Bronchial epithelial cell (primary cell): ENCODE measurements at regions not wholly inside any gene's neighbourhood (a gene's known extent, or its start where the extent isn't known, plus 50 kb on each side); places are given as distances from the start of the nearest gene placed in this dataset.

ENCODE experiments used
- DNase-seq: peaks from one replicate; pipeline ENCODE4 v3.0.0-alpha.2; 2010; ENCODE audit warnings: low read depth
- FAIRE-seq: peaks from 2 replicates; lab custom pipeline; 2011; peaks lifted over from hg19 to GRCh38; lab: Jason Lieb, UNC
- H3K27me3 ChIP-seq: 2 replicates; pipeline ENCODE4 v1.5.1; 2011; ENCODE audit warnings: low read length; ENCODE audit not compliant: control insufficient read depth, insufficient read depth
- H3K36me3 ChIP-seq: 2 replicates; pipeline ENCODE4 v1.5.1; 2011; ENCODE audit warnings: low read length; ENCODE audit not compliant: control insufficient read depth, insufficient read depth
- H3K4me3 ChIP-seq: 2 replicates; pipeline ENCODE4 v1.5.1; 2011; ENCODE audit warnings: mild to moderate bottlenecking, low read depth, low read length, control low read depth
- CTCF ChIP-seq: IDR thresholded peaks from 2 replicates; pipeline ENCODE4 v1.5.1; 2011; ENCODE audit warnings: mild to moderate bottlenecking, moderate library complexity, low read length, control low read depth, inconsistent platforms; ENCODE audit not compliant: insufficient read depth, severe bottlenecking

GRCh38 chr1:213641312-213641711 lies 346.5 kb upstream of the PROX1 start:
- DNase-seq (no peak), FAIRE-seq (no peak)
- H3K36me3 ChIP-seq, result no peaks in the 10 kb centered on the region
- no peak overlapping the region for H3K4me3 ChIP-seq
- TF ChIP-seq CTCF, result no peak
- no peaks in the 10 kb centered on the region for H3K27me3 ChIP-seq

GRCh38 chr1:213643360-213643759 lies 344.4 kb upstream of the PROX1 start:
- no peak for FAIRE-seq

GRCh38 chr1:213647864-213648650 lies 339.7 kb upstream of the PROX1 start:
- FAIRE-seq (peak; percentile 70), DNase-seq (no peak)
- Histone ChIP-seq H3K4me3 (no peak overlapping the region), H3K27me3 (no peaks in the 10 kb centered on the region), H3K36me3 (no peaks in the 10 kb centered on the region)
- no peak for TF ChIP-seq CTCF

More at GRCh38 chr1:213643360-213643759, 344.4 kb upstream of the PROX1 start:
- DNase-seq, result no peak
- TF ChIP-seq CTCF, result no peak
- Histone ChIP-seq H3K27me3 (no peaks in the 10 kb centered on the region), H3K4me3 (no peak overlapping the region), H3K36me3 (no peaks in the 10 kb centered on the region)

GRCh38 chr1:213649373-213649772 lies 338.4 kb upstream of the PROX1 start:
- no peak for DNase-seq
- no peaks in the 10 kb centered on the region for H3K27me3 ChIP-seq
- TF ChIP-seq CTCF, result no peak
- no peak for FAIRE-seq
- no peaks in the 10 kb centered on the region for H3K36me3 ChIP-seq
- no peak overlapping the region for H3K4me3 ChIP-seq

- no peak for FAIRE-seq
- DNase-seq, result no peak
- TF ChIP-seq CTCF, result no peak
- H3K4me3 ChIP-seq, result no peak overlapping the region
- H3K36me3 ChIP-seq, result no peaks in the 10 kb centered on the region
- H3K27me3 ChIP-seq, result no peaks in the 10 kb centered on the region
Observed at GRCh38 chr1:213650603-213651002, 337.2 kb upstream of the PROX1 start.

GRCh38 chr1:213651077-213651476 lies 336.7 kb upstream of the PROX1 start:
- H3K4me3 ChIP-seq, result no peak overlapping the region
- no peaks in the 10 kb centered on the region for H3K36me3 ChIP-seq
- H3K27me3 ChIP-seq, result no peaks in the 10 kb centered on the region
- no peak for FAIRE-seq
- TF ChIP-seq CTCF, result no peak
- DNase-seq, result no peak
